GM12878 (cell line): ENCODE measurements at regions not wholly inside any gene's neighbourhood (a gene's known extent, or its start where the extent isn't known, plus 50 kb on each side); places are given as distances from the start of the nearest gene placed in this dataset.

Source experiments
- ATAC-seq: fragments of 200-7000 bp; cut with Tn5 transposase; 3 replicates; pipeline ENCODE4 v1.9.1; 2020; ENCODE audit warnings: mild to moderate bottlenecking, moderate library complexity
- BruUV-seq: library from RNA; stranded (reverse); fragments of 400-500 nt; replicated peaks from 2 replicates; lab custom pipeline; 2021; lab: Mats Ljungman, UMichigan
- CTCF ChIA-PET: fragments of 300-600 bp; sonication (Branson Sonifier 250); formaldehyde crosslinking; extraction: SDS; loops from one replicate; lab custom pipeline; 2021; ENCODE audit warnings: inconsistent platforms; lab: Yijun Ruan, JAX
- POLR2A ChIA-PET: fragments of 350-600 bp; formaldehyde crosslinking; extraction: SDS; loops from one replicate; lab custom pipeline; 2021; ENCODE audit warnings: inconsistent platforms; lab: Charles Lee
- RAD21 ChIA-PET: fragments of 300-600 bp; sonication (Branson Sonifier 250); formaldehyde crosslinking; loops from one replicate; lab custom pipeline; 2023; ENCODE audit warnings: antibody characterized with exemption; ENCODE audit not compliant: unreplicated experiment; lab: Charles Lee
- SMC1A ChIA-PET: fragments of 300-600 bp; sonication (Branson Sonifier 250); formaldehyde crosslinking; loops from one replicate; lab custom pipeline; 2023; ENCODE audit not compliant: unreplicated experiment, uncharacterized antibody; lab: Charles Lee
- DNase-seq: peaks from one replicate; pipeline ENCODE4 v3.0.0-alpha.2; 2011; ENCODE audit warnings: low read depth, low spot score
- FAIRE-seq: peaks from 3 replicates; lab custom pipeline; 2011; peaks lifted over from hg19 to GRCh38; lab: Jason Lieb, UNC
- H2AFZ ChIP-seq: 2 replicates; pipeline ENCODE4 v1.6.0; 2011; ENCODE audit warnings: low read depth, low read length, control low read depth; ENCODE audit not compliant: control insufficient read depth
- H3K27ac ChIP-seq: 2 replicates; pipeline ENCODE4 v1.5.1; 2011; ENCODE audit warnings: control low read depth; ENCODE audit not compliant: control insufficient read depth, insufficient read depth
- H3K27me3 ChIP-seq, 2 experiments: replicated peaks in 1 of 2; 2 replicates each; pipeline versions ENCODE4 v1.6.0 to v1.6.1; 2011; ENCODE audit warnings: low read length in 1 of 2; ENCODE audit not compliant: control insufficient read depth in 2 of 2, insufficient read depth in 2 of 2
- H3K36me3 ChIP-seq, 2 experiments: 2 replicates each; pipeline ENCODE4 v1.5.1; 2011; ENCODE audit warnings: low read length in 1 of 2; ENCODE audit not compliant: control insufficient read depth in 2 of 2, insufficient read depth in 2 of 2
- H3K4me1 ChIP-seq: 2 replicates; pipeline ENCODE4 v1.6.1; 2011; ENCODE audit warnings: mild to moderate bottlenecking, low read length, moderate library complexity, mixed read lengths; ENCODE audit not compliant: control insufficient read depth, insufficient read depth
- H3K4me2 ChIP-seq: 2 replicates; pipeline ENCODE4 v1.6.0; 2011; ENCODE audit warnings: control low read depth; ENCODE audit not compliant: control insufficient read depth, insufficient read depth
- H3K4me3 ChIP-seq: fragments of 200-600 bp; sonication (generic); 2 replicates; pipeline ENCODE4 v1.5.1; 2016
- H3K79me2 ChIP-seq: 2 replicates; pipeline ENCODE4 v1.6.0; 2011; ENCODE audit warnings: low read length; ENCODE audit not compliant: control insufficient read depth, insufficient read depth
- H3K9ac ChIP-seq: 2 replicates; pipeline ENCODE4 v1.8.0; 2011; ENCODE audit warnings: low read length, control low read depth, mixed read lengths; ENCODE audit not compliant: control insufficient read depth, insufficient read depth
- H3K9me3 ChIP-seq: replicated peaks from 3 replicates; pipeline ENCODE4 v1.5.1; 2011; ENCODE audit warnings: mild to moderate bottlenecking, low read length; ENCODE audit not compliant: control insufficient read depth, insufficient read depth
- H4K20me1 ChIP-seq: 2 replicates; pipeline ENCODE4 v1.6.0; 2011; ENCODE audit not compliant: control insufficient read depth, insufficient read depth
- IKZF1 ChIP-seq: fragments of 450-650 bp; conservative IDR thresholded peaks from 2 replicates; pipeline ENCODE4 v1.6.1; 2017; ENCODE audit warnings: antibody characterized with exemption, mild to moderate bottlenecking
- KDM1A ChIP-seq: fragments of 200-600 bp; sonication (generic); IDR thresholded peaks from 2 replicates; pipeline ENCODE4 v1.6.1; 2016; ENCODE audit warnings: borderline replicate concordance
- MEF2A ChIP-seq: IDR thresholded peaks from 2 replicates; pipeline ENCODE4 v1.6.1; 2011; ENCODE audit warnings: low read depth, mild to moderate bottlenecking, low read length, moderate library complexity; ENCODE audit not compliant: insufficient read depth
- MYC ChIP-seq: IDR thresholded peaks from 2 replicates; pipeline ENCODE4 v1.6.1; 2011; ENCODE audit warnings: mild to moderate bottlenecking, low read length, moderate library complexity, inconsistent platforms; ENCODE audit not compliant: insufficient read depth, insufficient replicate concordance, insufficient read length, severe bottlenecking
- NFYA ChIP-seq: IDR thresholded peaks from 2 replicates; pipeline ENCODE4 v1.6.1; 2011; ENCODE audit warnings: low read depth, mild to moderate bottlenecking, low read length, improper control_type of control experiment, borderline replicate concordance
- NR2C2 ChIP-seq: IDR thresholded peaks from 2 replicates; pipeline ENCODE4 v1.6.1; 2011; ENCODE audit warnings: borderline replicate concordance, low read depth; ENCODE audit not compliant: control insufficient read depth, insufficient read length
- SMAD5 ChIP-seq: IDR thresholded peaks from 2 replicates; pipeline ENCODE4 v1.6.1; 2016; ENCODE audit warnings: antibody characterized with exemption, low read depth
- SMC3 ChIP-seq: IDR thresholded peaks from 2 replicates; pipeline ENCODE4 v1.6.1; 2011; ENCODE audit warnings: low read length, improper control_type of control experiment, borderline replicate concordance
- SUZ12 ChIP-seq: fragments of 200-600 bp; sonication (generic); IDR thresholded peaks from one replicate; pipeline ENCODE4 v1.6.1; 2018; ENCODE audit warnings: antibody characterized with exemption, mild to moderate bottlenecking; ENCODE audit not compliant: unreplicated experiment
- ZBTB4 ChIP-seq: fragments of 450-650 bp; formaldehyde crosslinking; IDR thresholded peaks from 2 replicates; pipeline ENCODE4 v1.4.0; 2022; ENCODE audit warnings: mild to moderate bottlenecking, moderate library complexity
- ZNF687 ChIP-seq: fragments of 450-650 bp; IDR thresholded peaks from 2 replicates; pipeline ENCODE4 v1.6.1; 2017; ENCODE audit warnings: mild to moderate bottlenecking, moderate library complexity
- WGBS: methylation state at CpG from one replicate; pipeline ENCODE4 v1.1.6; 2016; ENCODE audit warnings: low lambda C conversion rate; ENCODE audit not compliant: insufficient replicate concordance, insufficient coverage; ENCODE audit errors: missing lambda C conversion rate; 5-methylcytosine and 5-hydroxymethylcytosine counted together
- in situ Hi-C: fragments of 300-500 bp; cut with MboI; formaldehyde crosslinking; loops from 9 replicates; pipeline ENCODE4 v1.14.3; 2018; ENCODE audit warnings: mixed read lengths
- intact Hi-C: fragments of 100-400 bp; cut with micrococcal nuclease; formaldehyde crosslinking; loops from one replicate; pipeline ENCODE4 v1.14.2; 2022; ENCODE audit not compliant: unreplicated experiment

GRCh38 chr10:28249512-28249911 is 53.4 kb downstream of the MPP7 start:
- H3K9ac ChIP-seq: no peak overlapping the region
- WGBS: 34% methylated on average over 6 of the region's 6 CpGs
- intact Hi-C loops: no loop called here

More at GRCh38 chr10:28249512-28249911, 53.4 kb downstream of the MPP7 start:
- H3K27me3 ChIP-seq: peaks cover 0 to 3% of the 10 kb centered on the region in 2 experiments; a peak in 2 of 4 replicates
- no peaks in the 10 kb centered on the region for H4K20me1 ChIP-seq
- no peak for ATAC-seq
- POLR2A ChIA-PET: no interaction called here
- H2AFZ ChIP-seq: no peak overlapping the region
- in situ Hi-C loops: loop anchor here (5.0 kb wide), 1 partner anchor 133 kb away; no protein-coding TSS in a partner anchor
- CTCF ChIA-PET: interaction anchor here (0.6 to 4.6 kb wide), 4 partner anchors 129 to 1179 kb away, joined by 3 to 28 read pairs (median 6); no protein-coding TSS in a partner anchor
- H3K9me3 ChIP-seq: no peaks in the 10 kb centered on the region
- BruUV-seq: no TSS peak
- SMC1A ChIA-PET: interaction anchor here (2.0 kb wide), 1 partner anchor 132 kb away, joined by 9 read pairs; no protein-coding TSS in a partner anchor
- H3K4me1 ChIP-seq: no peaks in the 10 kb centered on the region
- no peak overlapping the region for H3K4me3 ChIP-seq
- H3K4me2 ChIP-seq: no peak overlapping the region
- no peaks in the 10 kb centered on the region for H3K36me3 ChIP-seq
- H3K27ac ChIP-seq: no peak overlapping the region
- DNase-seq: no peak
- no peak for TF ChIP-seq SMAD5
- TF ChIP-seq MYC: no peak
- TF ChIP-seq SUZ12: no peak
- TF ChIP-seq MEF2A: no peak
- TF ChIP-seq NR2C2: no peak
- no peak for TF ChIP-seq KDM1A
- TF ChIP-seq ZBTB4: no peak
- no peak for TF ChIP-seq SMC3
- no peak for TF ChIP-seq ZNF687
- no peak for TF ChIP-seq IKZF1
- TF ChIP-seq NFYA: no peak
- no peak for FAIRE-seq
- no peaks in the 10 kb centered on the region for H3K79me2 ChIP-seq
- RAD21 ChIA-PET: no interaction called here
